A673 (cell line): ENCODE measurements at regions not wholly inside any gene's neighbourhood (a gene's known extent, or its start where the extent isn't known, plus 50 kb on each side); places are given as distances from the start of the nearest gene placed in this dataset.

Source experiments
- EZH2 ChIP-seq: fragments of 200-600 bp; sonication (generic); IDR thresholded peaks from 2 replicates; pipeline ENCODE4 v1.6.1; 2017; ENCODE audit warnings: borderline replicate concordance, low read depth, mild to moderate bottlenecking, mixed read lengths, antibody characterized with exemption, low read length; ENCODE audit not compliant: poor library complexity, severe bottlenecking
- TF ChIP-seq, protein P1 (sequence below): fragments of 300-800, 200-600 bp; sonication (generic); conservative IDR thresholded peaks from 2 replicates; pipeline ENCODE4 v1.5.1; 2017; ENCODE audit warnings: low read depth, mild to moderate bottlenecking, antibody characterized with exemption, low read length, moderate library complexity, mixed read lengths

DNA sequence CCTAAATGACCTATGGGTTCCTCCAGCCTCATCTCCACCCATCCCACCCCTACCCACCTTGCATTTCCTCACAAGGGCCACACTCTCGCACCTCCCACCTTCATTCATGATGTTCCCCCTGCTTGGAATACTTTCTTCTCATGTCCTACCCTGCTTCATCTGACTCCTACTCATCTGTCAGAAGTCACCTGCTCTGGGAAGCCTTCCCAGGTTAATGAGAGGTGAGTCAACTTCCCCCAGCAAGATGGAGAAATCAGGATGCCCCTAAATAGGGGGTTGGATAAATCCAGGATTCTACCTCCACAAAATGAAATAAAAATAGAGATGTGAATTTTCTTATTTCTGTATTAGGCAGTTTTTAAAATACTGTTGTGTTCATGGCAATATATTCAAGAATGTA lies 51.0 kb upstream of the WSB1 start:
- TF ChIP-seq, protein P1, sequence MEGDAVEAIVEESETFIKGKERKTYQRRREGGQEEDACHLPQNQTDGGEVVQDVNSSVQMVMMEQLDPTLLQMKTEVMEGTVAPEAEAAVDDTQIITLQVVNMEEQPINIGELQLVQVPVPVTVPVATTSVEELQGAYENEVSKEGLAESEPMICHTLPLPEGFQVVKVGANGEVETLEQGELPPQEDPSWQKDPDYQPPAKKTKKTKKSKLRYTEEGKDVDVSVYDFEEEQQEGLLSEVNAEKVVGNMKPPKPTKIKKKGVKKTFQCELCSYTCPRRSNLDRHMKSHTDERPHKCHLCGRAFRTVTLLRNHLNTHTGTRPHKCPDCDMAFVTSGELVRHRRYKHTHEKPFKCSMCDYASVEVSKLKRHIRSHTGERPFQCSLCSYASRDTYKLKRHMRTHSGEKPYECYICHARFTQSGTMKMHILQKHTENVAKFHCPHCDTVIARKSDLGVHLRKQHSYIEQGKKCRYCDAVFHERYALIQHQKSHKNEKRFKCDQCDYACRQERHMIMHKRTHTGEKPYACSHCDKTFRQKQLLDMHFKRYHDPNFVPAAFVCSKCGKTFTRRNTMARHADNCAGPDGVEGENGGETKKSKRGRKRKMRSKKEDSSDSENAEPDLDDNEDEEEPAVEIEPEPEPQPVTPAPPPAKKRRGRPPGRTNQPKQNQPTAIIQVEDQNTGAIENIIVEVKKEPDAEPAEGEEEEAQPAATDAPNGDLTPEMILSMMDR = no peak
- no peak for TF ChIP-seq EZH2
